ENCODE measurements at regions not wholly inside any gene's neighbourhood (a gene's known extent, or its start where the extent isn't known, plus 50 kb on each side); places are given as distances from the start of the nearest gene placed in this dataset.
"Not testable (repeated sequence)": the region's sequence is repeated elsewhere in the genome, so short reads cannot be mapped to it uniquely, and the experiment has no call there.

DNA sequence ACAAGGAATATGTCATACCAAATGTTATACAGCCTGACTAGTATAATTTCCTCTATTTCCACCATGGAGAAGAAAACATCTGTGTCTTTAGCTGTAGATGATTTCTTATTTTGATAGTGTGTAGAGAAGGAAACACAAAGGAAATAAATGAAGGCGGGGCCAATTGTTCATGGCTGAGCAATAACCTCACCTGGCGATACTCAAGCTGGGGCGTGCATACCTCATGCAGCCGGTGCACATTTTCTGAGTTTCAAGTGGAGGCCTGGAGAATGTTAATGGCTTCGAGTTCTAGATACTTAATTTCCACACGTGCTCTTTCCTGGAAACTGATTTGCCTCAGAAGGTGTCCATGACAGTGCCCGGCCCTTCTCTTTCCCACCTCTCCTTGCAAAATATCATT, 127.4 kb upstream of the TAF11L2 start:
- no peak for DNase-seq
- Mint-ChIP-seq H3K36me3 (ENCODE audit: low read depth) (no peaks in the 10 kb centered on the region), H3K4me1 (ENCODE audit: low read depth) (no peaks in the 10 kb centered on the region), H3K4me3 (no peak overlapping the region), H3K9me3 (ENCODE audit: insufficient read depth) (peaks cover 15% of the 10 kb centered on the region), H3K27me3 (ENCODE audit: low read depth) (no peaks in the 10 kb centered on the region), H3K27ac (no peak overlapping the region)
- ATAC-seq, result no peak
- ChIA-PET CTCF (no interaction called here), POLR2A (no interaction called here)

- POLR2A ChIA-PET, result no interaction called here
- no peaks in the 10 kb centered on the region for H3K27me3 Mint-ChIP-seq (ENCODE audit: low read depth)
- no peak overlapping the region for H3K4me3 Mint-ChIP-seq
- H3K36me3 Mint-ChIP-seq (ENCODE audit: low read depth), result no peaks in the 10 kb centered on the region
- peaks cover 9% of the 10 kb centered on the region for H3K9me3 Mint-ChIP-seq (ENCODE audit: insufficient read depth)
- H3K27ac Mint-ChIP-seq, result no peak overlapping the region
- CTCF ChIA-PET, result no interaction called here
- no peaks in the 10 kb centered on the region for H3K4me1 Mint-ChIP-seq (ENCODE audit: low read depth)
- DNase-seq (no peak), ATAC-seq (no peak)
Observed at GRCh38 chr5:17373406-17373805, 124.6 kb upstream of the TAF11L2 start.

- Mint-ChIP-seq H3K4me3 (no peak overlapping the region), H3K36me3 (ENCODE audit: low read depth) (no peaks in the 10 kb centered on the region), H3K27ac (no peak overlapping the region), H3K4me1 (ENCODE audit: low read depth) (no peaks in the 10 kb centered on the region), H3K27me3 (ENCODE audit: low read depth) (no peaks in the 10 kb centered on the region), H3K9me3 (ENCODE audit: insufficient read depth) (peaks cover 12% of the 10 kb centered on the region)
- POLR2A ChIA-PET, result no interaction called here
- CTCF ChIA-PET, result no interaction called here
- ATAC-seq (no peak), DNase-seq (no peak)
Observed at GRCh38 chr5:17373814-17374556, 124.0 kb upstream of the TAF11L2 start.

DNA sequence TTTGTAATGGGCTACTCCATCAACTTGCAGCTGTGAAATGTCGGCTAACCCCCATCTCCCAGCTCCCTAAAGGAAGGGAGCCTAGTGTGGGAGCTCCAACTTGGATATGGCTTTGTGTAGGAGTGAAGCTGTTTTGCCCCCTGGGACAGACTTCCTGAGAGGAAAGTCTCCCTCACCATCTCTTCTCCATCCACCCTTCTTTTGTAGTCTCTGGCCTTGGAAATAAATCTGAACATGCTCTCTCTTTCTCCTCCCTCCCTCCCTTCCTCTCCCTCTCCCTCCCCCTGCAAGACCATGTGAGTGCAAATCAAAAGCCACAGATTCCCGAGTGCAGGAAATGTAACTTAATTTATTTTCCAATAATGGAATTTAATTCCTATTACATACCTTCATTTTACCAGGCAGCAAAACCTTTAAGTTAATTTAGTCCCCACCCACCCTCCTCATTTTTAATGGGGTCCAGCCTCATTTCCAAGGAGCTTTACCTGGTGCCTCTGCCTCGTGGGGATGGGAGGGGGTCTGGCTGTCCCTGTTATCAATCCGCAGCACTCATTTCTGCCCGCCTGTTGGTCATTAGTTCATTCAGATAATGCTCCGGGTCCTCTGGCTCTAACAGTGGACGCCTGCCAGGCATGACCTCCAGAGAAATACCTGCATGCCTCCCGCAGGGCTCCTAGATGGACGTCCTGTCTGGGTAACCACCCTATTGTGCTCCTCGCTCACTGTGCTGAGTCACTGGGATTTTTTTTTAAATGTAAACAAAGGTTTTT, 122.9 kb upstream of the TAF11L2 start:
- Mint-ChIP-seq H3K27ac (no peak overlapping the region), H3K36me3 (ENCODE audit: low read depth) (no peaks in the 10 kb centered on the region), H3K4me1 (ENCODE audit: low read depth) (no peaks in the 10 kb centered on the region), H3K27me3 (ENCODE audit: low read depth) (no peaks in the 10 kb centered on the region), H3K9me3 (ENCODE audit: insufficient read depth) (peaks cover 12% of the 10 kb centered on the region), H3K4me3 (no peak overlapping the region)
- no peak for ATAC-seq
- CTCF ChIA-PET, result no interaction called here
- POLR2A ChIA-PET, result no interaction called here
- DNase-seq, result no peak

GRCh38 chr5:17375886-17376285, 122.1 kb upstream of the TAF11L2 start:
- H3K4me3 Mint-ChIP-seq; H3K4me1 Mint-ChIP-seq (ENCODE audit: low read depth); POLR2A ChIA-PET; H3K27ac Mint-ChIP-seq; ATAC-seq; H3K36me3 Mint-ChIP-seq (ENCODE audit: low read depth); DNase-seq; CTCF ChIA-PET; H3K27me3 Mint-ChIP-seq (ENCODE audit: low read depth): not testable (repeated sequence)
- H3K9me3 Mint-ChIP-seq (ENCODE audit: insufficient read depth), result peaks cover 12% of the 10 kb centered on the region

DNA sequence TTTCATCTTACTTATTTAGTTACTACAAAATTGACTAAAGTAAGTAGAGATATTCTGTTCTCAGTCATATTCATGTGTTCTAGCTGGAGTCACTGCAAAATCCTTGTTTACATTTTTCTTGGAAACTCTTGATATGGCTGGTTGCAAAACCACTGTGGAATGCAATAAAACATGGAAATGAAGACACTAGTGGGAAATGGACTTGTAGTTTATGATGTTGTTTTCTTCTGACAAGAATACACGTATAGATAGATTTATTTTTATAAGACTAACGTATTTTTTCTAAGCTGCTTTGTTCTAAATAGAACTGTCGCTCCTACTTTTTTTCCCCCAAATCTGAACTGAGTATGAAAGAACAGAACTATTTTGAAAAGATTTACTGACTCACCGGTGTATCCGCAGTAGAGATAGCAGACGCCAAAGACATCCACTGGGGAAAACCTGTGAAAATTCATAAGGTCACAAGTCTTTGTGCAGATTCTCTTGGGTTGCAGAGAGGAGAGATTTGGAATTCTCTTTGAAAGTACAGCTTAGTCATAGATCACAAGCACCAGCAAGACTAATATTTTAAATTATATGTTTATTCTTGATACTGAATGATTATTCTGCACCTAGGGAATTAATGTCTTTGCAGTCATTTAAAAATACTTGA, 119.6 kb upstream of the TAF11L2 start:
- no peak overlapping the region for H3K4me3 Mint-ChIP-seq
- no peak for DNase-seq
- no peaks in the 10 kb centered on the region for H3K36me3 Mint-ChIP-seq (ENCODE audit: low read depth)
- no peak for ATAC-seq
- ChIA-PET POLR2A (no interaction called here), CTCF (no interaction called here)
- no peak overlapping the region for H3K27ac Mint-ChIP-seq
- H3K27me3 Mint-ChIP-seq (ENCODE audit: low read depth), result no peaks in the 10 kb centered on the region
- H3K9me3 Mint-ChIP-seq (ENCODE audit: insufficient read depth), result peaks cover 21% of the 10 kb centered on the region
- no peaks in the 10 kb centered on the region for H3K4me1 Mint-ChIP-seq (ENCODE audit: low read depth)

DNA sequence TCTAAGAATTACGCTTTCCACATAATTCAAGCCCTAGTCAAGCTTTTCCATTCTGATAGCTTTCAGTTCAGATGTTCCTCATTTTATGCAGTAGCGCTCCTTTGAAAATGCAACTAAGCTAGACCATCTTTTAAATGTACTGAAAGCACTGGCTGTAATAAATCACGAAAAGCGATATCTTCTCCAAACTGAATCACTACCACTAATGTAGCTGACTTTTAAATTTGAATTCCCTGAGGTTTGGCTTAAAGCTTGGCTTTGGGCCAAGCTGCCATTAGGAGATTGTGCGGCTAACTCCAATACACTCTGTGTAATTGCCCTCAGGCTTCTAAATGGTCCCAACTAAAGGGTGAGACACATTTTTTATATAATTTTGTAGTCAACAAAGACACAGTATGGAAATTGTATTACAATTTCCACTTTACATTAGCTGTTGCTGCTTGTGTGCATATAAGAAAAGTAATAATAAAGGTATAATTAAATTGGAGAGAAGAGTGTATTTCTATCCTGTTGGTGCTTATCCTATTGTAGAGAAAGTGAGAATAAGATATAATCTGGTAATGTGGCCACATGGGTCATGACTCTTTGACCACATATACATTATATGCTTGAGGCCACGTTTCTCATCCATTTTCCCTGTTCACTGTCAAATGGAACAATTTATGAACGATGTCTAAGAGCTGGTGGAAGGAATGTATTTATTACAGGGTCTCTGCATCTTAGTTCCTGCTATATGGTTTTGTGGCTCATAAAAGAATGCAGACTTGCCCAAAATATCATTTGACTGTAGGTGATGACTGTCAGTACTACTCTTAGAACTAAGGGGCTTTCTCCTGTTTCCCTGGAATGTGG, 118.7 kb upstream of the TAF11L2 start:
- ChIA-PET POLR2A (no interaction called here), CTCF (no interaction called here)
- Mint-ChIP-seq H3K9me3 (ENCODE audit: insufficient read depth) (peaks cover 22% of the 10 kb centered on the region), H3K36me3 (ENCODE audit: low read depth) (no peaks in the 10 kb centered on the region), H3K4me3 (no peak overlapping the region), H3K27me3 (ENCODE audit: low read depth) (no peaks in the 10 kb centered on the region), H3K4me1 (ENCODE audit: low read depth) (no peaks in the 10 kb centered on the region), H3K27ac (no peak overlapping the region)
- no peak for DNase-seq
- no peak for ATAC-seq

DNA sequence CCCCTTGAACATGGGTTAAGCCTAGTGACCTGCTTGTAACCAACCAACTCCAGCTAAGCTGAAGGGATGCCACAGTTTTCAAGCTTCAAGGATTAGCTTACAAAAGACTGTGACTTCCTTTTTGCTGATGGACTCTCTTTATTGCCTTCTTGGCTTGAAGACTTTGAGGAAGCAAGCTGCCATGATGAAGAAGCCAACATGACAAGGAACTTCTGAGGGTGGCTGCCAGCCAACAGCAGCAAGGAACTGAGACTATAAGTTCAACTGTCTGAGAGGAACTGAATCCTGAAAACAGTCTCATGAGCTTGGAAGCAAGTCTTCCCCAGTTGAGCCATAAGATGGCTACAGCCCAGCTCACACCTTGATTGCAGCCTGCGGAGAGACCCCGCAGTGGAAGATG, 116.1 kb upstream of the TAF11L2 start:
- H3K9me3 Mint-ChIP-seq (ENCODE audit: insufficient read depth), result peaks cover 19% of the 10 kb centered on the region
- CTCF ChIA-PET, result no interaction called here

DNA sequence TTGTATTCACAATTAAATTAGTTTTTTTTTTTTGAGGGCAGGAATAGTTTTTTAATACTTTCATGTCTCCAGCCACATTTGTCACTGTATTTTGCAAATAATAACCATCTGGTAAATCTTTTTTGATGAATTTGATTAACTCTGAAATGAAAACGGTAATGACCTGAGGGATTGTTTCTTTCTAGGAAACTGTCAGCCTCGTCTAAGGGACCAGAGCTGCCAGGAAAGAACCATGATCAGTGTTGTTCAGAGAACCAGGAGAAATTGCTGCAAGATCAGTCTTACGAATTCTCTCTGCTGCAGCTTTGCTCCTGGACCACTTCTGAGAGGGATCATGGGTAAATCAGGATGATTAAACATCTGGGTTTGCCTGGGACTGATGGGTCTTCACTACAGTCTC, 114.5 kb upstream of the TAF11L2 start:
- no peaks in the 10 kb centered on the region for H3K36me3 Mint-ChIP-seq (ENCODE audit: low read depth)
- no peaks in the 10 kb centered on the region for H3K4me1 Mint-ChIP-seq (ENCODE audit: low read depth)
- DNase-seq (no peak), ATAC-seq (no peak)
- no peaks in the 10 kb centered on the region for H3K27me3 Mint-ChIP-seq (ENCODE audit: low read depth)
- CTCF ChIA-PET, result no interaction called here
- H3K9me3 Mint-ChIP-seq (ENCODE audit: insufficient read depth), result peaks cover 18% of the 10 kb centered on the region
- no peak overlapping the region for H3K27ac Mint-ChIP-seq
- POLR2A ChIA-PET, result no interaction called here
- H3K4me3 Mint-ChIP-seq, result no peak overlapping the region

More for the DNA sequence above, 116.1 kb upstream of the TAF11L2 start:
- no peaks in the 10 kb centered on the region for H3K27me3 Mint-ChIP-seq (ENCODE audit: low read depth)
- no peak overlapping the region for H3K4me3 Mint-ChIP-seq
- H3K4me1 Mint-ChIP-seq (ENCODE audit: low read depth), result no peaks in the 10 kb centered on the region
- ATAC-seq (no peak), DNase-seq (no peak)
- H3K36me3 Mint-ChIP-seq (ENCODE audit: low read depth), result no peaks in the 10 kb centered on the region
- no peak overlapping the region for H3K27ac Mint-ChIP-seq
- POLR2A ChIA-PET, result interaction anchor here (0.6 kb wide), 1 partner anchor 158 kb away, joined by 3 read pairs; no protein-coding TSS in a partner anchor

DNA sequence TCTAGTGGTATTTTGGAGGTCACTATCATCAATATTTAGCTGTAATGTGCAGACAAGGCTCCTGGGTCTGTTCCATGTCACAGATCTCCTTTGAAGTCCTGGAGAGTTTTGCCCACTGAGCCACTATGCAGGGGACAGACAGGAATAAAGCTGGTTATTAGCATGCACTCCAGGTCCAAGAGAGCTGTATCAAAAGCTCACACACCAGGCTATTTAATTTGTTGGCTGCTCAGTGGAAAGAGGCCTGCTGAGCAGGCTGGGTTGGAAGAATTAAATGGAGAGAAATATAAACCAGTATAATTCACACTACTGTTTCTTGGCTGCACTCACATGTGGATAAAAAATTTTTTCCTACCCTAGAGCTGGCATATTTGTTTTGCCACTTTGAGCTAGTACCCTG, 113.8 kb upstream of the TAF11L2 start:
- POLR2A ChIA-PET, result no interaction called here
- Mint-ChIP-seq H3K4me3 (no peak overlapping the region), H3K9me3 (ENCODE audit: insufficient read depth) (peaks cover 16% of the 10 kb centered on the region), H3K27ac (no peak overlapping the region), H3K4me1 (ENCODE audit: low read depth) (no peaks in the 10 kb centered on the region), H3K36me3 (ENCODE audit: low read depth) (no peaks in the 10 kb centered on the region), H3K27me3 (ENCODE audit: low read depth) (no peaks in the 10 kb centered on the region)
- CTCF ChIA-PET, result no interaction called here
- DNase-seq, result no peak
- ATAC-seq, result no peak

- no peaks in the 10 kb centered on the region for H3K27me3 Mint-ChIP-seq (ENCODE audit: low read depth)
- H3K4me3 Mint-ChIP-seq, result no peak overlapping the region
- ChIA-PET CTCF (no interaction called here), POLR2A (no interaction called here)
- DNase-seq, result no peak
- ATAC-seq, result no peak
- H3K36me3 Mint-ChIP-seq (ENCODE audit: low read depth), result no peaks in the 10 kb centered on the region
- H3K4me1 Mint-ChIP-seq (ENCODE audit: low read depth), result no peaks in the 10 kb centered on the region
- H3K9me3 Mint-ChIP-seq (ENCODE audit: insufficient read depth), result peaks cover 6% of the 10 kb centered on the region
- no peak overlapping the region for H3K27ac Mint-ChIP-seq
Observed at GRCh38 chr5:17388717-17389116, 109.3 kb upstream of the TAF11L2 start.

DNA sequence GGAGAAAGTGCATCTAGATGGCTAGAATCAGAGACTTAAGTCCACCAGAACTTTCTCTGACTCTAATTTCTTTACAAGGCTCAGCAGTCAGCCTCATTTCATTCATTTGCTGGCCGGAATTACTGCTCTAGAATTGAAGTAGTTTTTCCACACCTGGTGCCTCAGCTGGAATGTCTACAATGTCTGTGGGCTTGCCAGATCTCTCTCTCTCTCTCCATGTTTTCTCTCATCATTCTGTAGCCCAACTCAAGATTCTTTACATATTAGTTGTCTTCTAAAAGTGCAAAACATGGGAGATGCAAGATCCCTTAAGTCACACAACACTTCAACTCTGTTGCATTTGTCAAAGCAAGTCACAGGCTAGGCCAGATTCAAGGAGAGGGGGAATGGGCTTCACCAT, 103.9 kb upstream of the TAF11L2 start:
- ChIA-PET POLR2A (no interaction called here), CTCF (no interaction called here)
- Mint-ChIP-seq H3K27ac (no peak overlapping the region), H3K9me3 (ENCODE audit: insufficient read depth) (no peaks in the 10 kb centered on the region), H3K4me3 (no peak overlapping the region), H3K27me3 (ENCODE audit: low read depth) (no peaks in the 10 kb centered on the region), H3K4me1 (ENCODE audit: low read depth) (no peaks in the 10 kb centered on the region), H3K36me3 (ENCODE audit: low read depth) (no peaks in the 10 kb centered on the region)
- ATAC-seq (no peak), DNase-seq (no peak)

Data from activated CD8-positive, alpha-beta T cell treated with anti-CD3 and anti-CD28 coated beads, Interleukin-2, amount 10 ng/mL, durations not matched to agents 7 days and 5 days (primary cell).